IMR-90 (cell line): ENCODE measurements at regions not wholly inside any gene's neighbourhood (a gene's known extent, or its start where the extent isn't known, plus 50 kb on each side); places are given as distances from the start of the nearest gene placed in this dataset.

Experiments
- ATAC-seq: fragments of 200-7000 bp; cut with Tn5 transposase; 2 replicates; pipeline ENCODE4 v1.9.1; 2020; ENCODE audit warnings: low read depth, mild to moderate bottlenecking, moderate library complexity
- BruUV-seq: library from RNA; stranded (reverse); fragments of 400-500 nt; replicated peaks from 2 replicates; lab custom pipeline; 2021; lab: Mats Ljungman, UMichigan
- CTCF ChIA-PET: fragments of 300-600 bp; formaldehyde crosslinking; extraction: SDS; loops from one replicate; lab custom pipeline; 2021; ENCODE audit warnings: antibody characterized with exemption; lab: Yijun Ruan, JAX
- POLR2A ChIA-PET: fragments of 300-600 bp; sonication (Branson Sonifier 250); formaldehyde crosslinking; loops from one replicate; lab custom pipeline; 2022; ENCODE audit warnings: antibody characterized with exemption; ENCODE audit not compliant: unreplicated experiment; lab: Charles Lee
- DNase-seq: peaks from one replicate; pipeline ENCODE4 v3.0.0; 2013
- H2AFZ ChIP-seq: replicated peaks from 2 replicates; pipeline ENCODE3; 2013; ENCODE audit warnings: low read length, mild to moderate bottlenecking; ENCODE audit not compliant: poor library complexity
- H2AK5ac ChIP-seq: 2 replicates; pipeline ENCODE4 v1.6.1; 2013; ENCODE audit warnings: low read depth, low read length, inconsistent platforms
- H2AK9ac ChIP-seq: replicated peaks from 2 replicates; pipeline ENCODE3; 2013; ENCODE audit warnings: mild to moderate bottlenecking, low read depth, low read length, moderate library complexity; ENCODE audit not compliant: poor library complexity
- H2BK120ac ChIP-seq: 2 replicates; pipeline ENCODE4 v1.6.1; 2013; ENCODE audit warnings: low read depth, low read length, inconsistent platforms
- H2BK15ac ChIP-seq: 3 replicates; pipeline ENCODE4 v1.6.1; 2013; ENCODE audit warnings: low read depth, low read length, inconsistent platforms
- H2BK20ac ChIP-seq: 2 replicates; pipeline ENCODE4 v1.6.1; 2013; ENCODE audit warnings: low read depth, mild to moderate bottlenecking, inconsistent platforms, low read length, moderate library complexity
- H2BK5ac ChIP-seq: 2 replicates; pipeline ENCODE4 v1.6.1; 2013; ENCODE audit warnings: mild to moderate bottlenecking, low read depth, low read length, inconsistent platforms; ENCODE audit not compliant: poor library complexity, severe bottlenecking
- H3K14ac ChIP-seq: replicated peaks from 2 replicates; pipeline ENCODE4 v1.6.1; 2013; ENCODE audit warnings: low read depth, low read length, inconsistent platforms
- H3K18ac ChIP-seq: 2 replicates; pipeline ENCODE4 v1.6.1; 2013; ENCODE audit warnings: low read depth, low read length, control low read depth
- H3K23ac ChIP-seq: 2 replicates; pipeline ENCODE4 v1.6.1; 2013; ENCODE audit warnings: low read depth, low read length, inconsistent platforms
- H3K27ac ChIP-seq: 2 replicates; pipeline ENCODE4 v1.5.1; 2013; ENCODE audit warnings: mild to moderate bottlenecking, control low read depth, low read length; ENCODE audit not compliant: insufficient read depth
- H3K27me3 ChIP-seq: 2 replicates; pipeline ENCODE4 v1.6.1; 2013; ENCODE audit warnings: low read length; ENCODE audit not compliant: control insufficient read depth, insufficient read depth
- H3K36me3 ChIP-seq: 2 replicates; pipeline ENCODE4 v1.6.1; 2013; ENCODE audit warnings: low read length, mixed read lengths; ENCODE audit not compliant: control insufficient read depth, insufficient read depth
- H3K4ac ChIP-seq: 2 replicates; pipeline ENCODE4 v1.6.1; 2013; ENCODE audit warnings: low read depth, low read length, inconsistent platforms
- H3K4me1 ChIP-seq: 2 replicates; pipeline ENCODE4 v1.6.1; 2013; ENCODE audit warnings: low read length, mixed read lengths; ENCODE audit not compliant: control insufficient read depth, insufficient read depth
- H3K4me2 ChIP-seq: 2 replicates; pipeline ENCODE4 v1.6.1; 2013; ENCODE audit warnings: low read depth, mild to moderate bottlenecking, control low read depth, low read length, moderate library complexity
- H3K4me3 ChIP-seq: 2 replicates; pipeline ENCODE4 v1.5.1; 2013; ENCODE audit warnings: low read depth, mild to moderate bottlenecking, control low read depth, low read length, moderate library complexity; ENCODE audit not compliant: insufficient read depth
- H3K56ac ChIP-seq: 2 replicates; pipeline ENCODE4 v1.6.1; 2013; ENCODE audit warnings: low read length, inconsistent platforms; ENCODE audit not compliant: insufficient read depth; ENCODE audit errors: extremely low read depth
- H3K79me1 ChIP-seq, 2 experiments: 2 replicates each; pipeline ENCODE4 v1.6.1; 2013; ENCODE audit warnings: low read length in 2 of 2, inconsistent platforms in 1 of 2, low read depth in 1 of 2
- H3K9ac ChIP-seq: 2 replicates; pipeline ENCODE4 v1.6.1; 2013; ENCODE audit warnings: low read depth, low read length, control low read depth
- H3K9me1 ChIP-seq: 2 replicates; pipeline ENCODE4 v1.6.1; 2013; ENCODE audit warnings: low read length, inconsistent platforms; ENCODE audit not compliant: insufficient read depth
- H3K9me3 ChIP-seq: 2 replicates; pipeline ENCODE4 v1.6.1; 2013; ENCODE audit warnings: low read length; ENCODE audit not compliant: control insufficient read depth, insufficient read depth
- H4K20me1 ChIP-seq: 2 replicates; pipeline ENCODE4 v1.6.1; 2013; ENCODE audit warnings: low read length, inconsistent platforms; ENCODE audit not compliant: insufficient read depth
- H4K5ac ChIP-seq: 2 replicates; pipeline ENCODE4 v1.6.1; 2013; ENCODE audit warnings: mild to moderate bottlenecking, low read depth, low read length, control low read depth
- H4K8ac ChIP-seq, 2 experiments: 2 replicates each; pipeline ENCODE4 v1.6.1; 2013; ENCODE audit warnings: low read depth in 2 of 2, low read length in 2 of 2, control low read depth in 1 of 2, inconsistent platforms in 1 of 2
- H4K91ac ChIP-seq: 2 replicates; pipeline ENCODE4 v1.6.1; 2013; ENCODE audit warnings: low read depth, low read length, inconsistent platforms; ENCODE audit not compliant: insufficient read depth
- BHLHE40 ChIP-seq: fragments of 150-350 bp; IDR thresholded peaks from 2 replicates; pipeline ENCODE4 v1.6.1; 2016; ENCODE audit warnings: mild to moderate bottlenecking, low read depth, low read length
- CEBPB ChIP-seq: IDR thresholded peaks from 2 replicates; pipeline ENCODE4 v1.6.1; 2012; ENCODE audit warnings: low read depth, low read length, improper control_type of control experiment
- CHD1 ChIP-seq: IDR thresholded peaks from 2 replicates; pipeline ENCODE4 v1.6.1; 2012; ENCODE audit warnings: low read depth, low read length, improper control_type of control experiment
- CTCF ChIP-seq: conservative IDR thresholded peaks from 2 replicates; pipeline ENCODE4 v1.5.1; 2012; ENCODE audit warnings: mild to moderate bottlenecking, low read depth, low read length, improper control_type of control experiment
- ELK1 ChIP-seq: fragments of 150-350 bp; IDR thresholded peaks from 2 replicates; pipeline ENCODE4 v1.6.1; 2016; ENCODE audit warnings: low read depth, mild to moderate bottlenecking, low read length, moderate library complexity, borderline replicate concordance
- FOS ChIP-seq: fragments of 150-350 bp; IDR thresholded peaks from 2 replicates; pipeline ENCODE4 v1.6.1; 2016; ENCODE audit warnings: low read depth, low read length
- MAFK ChIP-seq: IDR thresholded peaks from 2 replicates; pipeline ENCODE4 v1.6.1; 2012; ENCODE audit warnings: low read depth, low read length, improper control_type of control experiment
- MAZ ChIP-seq: IDR thresholded peaks from 2 replicates; pipeline ENCODE4 v1.6.1; 2012; ENCODE audit warnings: low read depth, mild to moderate bottlenecking, low read length, improper control_type of control experiment, moderate library complexity, borderline replicate concordance
- MXI1 ChIP-seq: IDR thresholded peaks from 2 replicates; pipeline ENCODE4 v1.6.1; 2012; ENCODE audit warnings: low read depth, mild to moderate bottlenecking, low read length, moderate library complexity, borderline replicate concordance
- NFE2L2 ChIP-seq: fragments of 150-350 bp; IDR thresholded peaks from 2 replicates; pipeline ENCODE4 v1.6.1; 2016; ENCODE audit warnings: low read depth, mild to moderate bottlenecking, low read length
- POLR2A ChIP-seq: IDR thresholded peaks from 2 replicates; pipeline ENCODE4 v1.6.1; 2012; ENCODE audit warnings: mild to moderate bottlenecking, low read depth, low read length
- RAD21 ChIP-seq: IDR thresholded peaks from 2 replicates; pipeline ENCODE4 v1.6.1; 2012; ENCODE audit warnings: low read length, improper control_type of control experiment
- RFX5 ChIP-seq: IDR thresholded peaks from 2 replicates; pipeline ENCODE4 v1.8.0; 2012; ENCODE audit warnings: low read depth, mild to moderate bottlenecking, low read length, moderate library complexity
- SMC3 ChIP-seq: fragments of 150-350 bp; IDR thresholded peaks from 2 replicates; pipeline ENCODE4 v1.6.1; 2016; ENCODE audit warnings: low read depth, mild to moderate bottlenecking, antibody characterized with exemption, low read length, moderate library complexity
- USF2 ChIP-seq: fragments of 150-350 bp; IDR thresholded peaks from 2 replicates; pipeline ENCODE4 v1.6.1; 2017; ENCODE audit warnings: mild to moderate bottlenecking, antibody characterized with exemption, low read length, low read depth
- WGBS, 2 experiments: methylation state at CpG; one replicate each; pipeline versions ENCODE4 v1.1.5 to v1.1.7; 2013; ENCODE audit warnings: missing lambda C conversion rate in 2 of 2; ENCODE audit not compliant: insufficient read length in 1 of 2; ENCODE audit errors: extremely low coverage in 2 of 2; 5-methylcytosine and 5-hydroxymethylcytosine counted together
- dilution Hi-C: fragments of 300-500 bp; cut with HindIII; formaldehyde crosslinking; loops from one replicate; pipeline ENCODE4 v1.14.3; 2018; ENCODE audit warnings: low sequenced_read_pairs; ENCODE audit not compliant: unreplicated experiment
- in situ Hi-C: fragments of 300-500 bp; cut with MboI; formaldehyde crosslinking; loops from 3 replicates; pipeline ENCODE4 v1.14.3; 2019; ENCODE audit warnings: low sequenced_read_pairs, inconsistent platforms, mixed read lengths
- intact Hi-C: fragments of 100-400 bp; cut with micrococcal nuclease; formaldehyde crosslinking; loops from 2 replicates; pipeline ENCODE4 v1.10.0; 2022

- in situ Hi-C loops = no loop called here
- Histone ChIP-seq H3K9ac (no peak overlapping the region), H3K4me2 (no peak overlapping the region), H3K4me3 (no peak overlapping the region), H3K18ac (peak overlapping the region; percentile 57; the same call in 1 of the 2 replicates), H3K56ac (no peak overlapping the region), H3K9me1 (no peaks in the 10 kb centered on the region; the same call in 1 of the 2 replicates), H3K27ac (no peak overlapping the region), H3K36me3 (no peaks in the 10 kb centered on the region), H3K79me1 (no peaks in the 10 kb centered on the region), H2BK5ac (no peak overlapping the region), H3K9me3 (no peaks in the 10 kb centered on the region), H3K27me3 (no peaks in the 10 kb centered on the region), H2BK15ac (peak overlapping the region; percentile 8; the same call in 1 of the 3 replicates), H3K14ac (peak overlapping the region; percentile 40; the same call in 1 of the 2 replicates), H2AFZ (no peak overlapping the region), H2AK9ac (no peak overlapping the region), H2BK20ac (peak overlapping the region; percentile 38), H3K23ac (peak overlapping the region; percentile 52; the same call in 1 of the 2 replicates), H2BK120ac (peak overlapping the region; percentile 25; the same call in 1 of the 2 replicates), H4K5ac (no peak overlapping the region), H4K8ac (peak overlapping the region in 1 of 2 experiments; percentile 40; a peak in 1 of 4 replicates), H4K91ac (no peak overlapping the region; the same call in 1 of the 2 replicates), H2AK5ac (peak overlapping the region; percentile 36; the same call in 1 of the 2 replicates), H4K20me1 (no peaks in the 10 kb centered on the region), H3K4ac (peak overlapping the region; percentile 48), H3K4me1 (peaks cover 11% of the 10 kb centered on the region)
- POLR2A ChIA-PET = no interaction called here
- CTCF ChIA-PET = interaction anchor here (0.6 kb wide), 1 partner anchor 396 kb away, joined by 4 read pairs; no protein-coding TSS in a partner anchor
- DNase-seq (peak; percentile 59), ATAC-seq (no peak)
- WGBS, 2 experiments = no CpG with 5 or more reads among the region's 5 CpGs
- dilution Hi-C loops = no loop called here
- BruUV-seq = no TSS peak
- intact Hi-C loops = no loop called here
- TF ChIP-seq SMC3 = no peak
- no peak for TF ChIP-seq BHLHE40
- TF ChIP-seq MAZ = no peak
- TF ChIP-seq MXI1 = no peak
- no peak for TF ChIP-seq MAFK
- no peak for TF ChIP-seq RAD21
- TF ChIP-seq RFX5 = no peak
- TF ChIP-seq CEBPB = no peak
- no peak for TF ChIP-seq USF2
- no peak for TF ChIP-seq CTCF
- no peak for TF ChIP-seq ELK1
- TF ChIP-seq CHD1 = no peak
- TF ChIP-seq NFE2L2 = no peak
- no peak for TF ChIP-seq FOS
- no peak for TF ChIP-seq POLR2A
Observed at GRCh38 chr6:134802426-134803058, 147.4 kb downstream of the ALDH8A1 start.
